H4 (cell line): ENCODE measurements at regions not wholly inside any gene's neighbourhood (a gene's known extent, or its start where the extent isn't known, plus 50 kb on each side); places are given as distances from the start of the nearest gene placed in this dataset.

ENCODE experiments used
- DNase-seq: peaks from one replicate; pipeline ENCODE4 v3.0.0-alpha.2; 2015; ENCODE audit warnings: low spot score

DNA sequence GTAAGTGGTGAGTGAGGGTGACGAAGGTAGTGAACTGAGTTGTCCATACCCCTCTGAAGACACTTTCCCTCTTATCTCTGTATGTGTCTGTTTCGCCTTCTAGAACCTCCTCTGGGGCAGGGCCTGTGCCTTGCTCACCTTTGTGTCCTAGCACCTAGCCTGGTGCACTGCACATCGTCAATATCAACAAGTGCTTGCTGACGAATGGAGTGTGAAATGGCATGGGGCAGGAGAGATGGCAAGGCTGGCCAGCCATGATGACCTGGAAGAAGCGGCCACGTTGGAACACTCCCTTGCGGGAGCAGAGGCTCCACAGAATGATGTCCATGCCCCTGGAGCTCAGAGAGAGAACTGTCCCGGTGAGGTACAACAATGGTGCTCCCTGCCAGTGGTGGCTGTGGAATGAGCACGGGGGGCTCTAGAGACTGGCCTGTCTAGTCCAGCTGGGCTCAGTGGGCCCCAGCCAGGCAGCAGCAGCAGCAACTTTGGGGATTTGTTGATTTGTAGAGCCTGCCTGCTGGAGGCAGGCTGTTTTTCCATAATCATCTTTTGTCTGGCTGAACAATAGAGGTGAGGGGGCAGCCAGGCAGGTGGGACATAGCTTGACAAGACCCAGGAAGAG is 112.2 kb upstream of the PJA1 start:
- no peak for DNase-seq

DNA sequence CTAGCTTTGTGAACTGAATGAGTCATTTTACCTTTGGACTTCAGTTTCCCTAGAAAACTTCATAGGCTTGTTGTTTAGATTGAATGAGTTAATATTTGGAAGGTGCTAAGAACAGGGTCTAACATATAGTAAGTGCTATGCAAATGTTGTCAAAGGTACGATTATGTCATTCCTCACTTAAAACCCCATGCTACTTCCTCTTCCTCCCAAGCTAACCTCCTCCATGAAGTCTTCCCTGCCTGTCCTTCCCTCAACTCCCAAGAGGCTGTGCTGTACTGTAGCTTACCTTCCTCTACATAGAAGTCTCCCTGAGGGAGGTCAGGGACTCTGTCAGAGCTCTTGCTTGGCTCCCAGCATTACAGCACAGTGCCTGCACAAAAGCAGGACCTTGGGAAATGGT is 103.4 kb upstream of the PJA1 start:
- no peak for DNase-seq

DNA sequence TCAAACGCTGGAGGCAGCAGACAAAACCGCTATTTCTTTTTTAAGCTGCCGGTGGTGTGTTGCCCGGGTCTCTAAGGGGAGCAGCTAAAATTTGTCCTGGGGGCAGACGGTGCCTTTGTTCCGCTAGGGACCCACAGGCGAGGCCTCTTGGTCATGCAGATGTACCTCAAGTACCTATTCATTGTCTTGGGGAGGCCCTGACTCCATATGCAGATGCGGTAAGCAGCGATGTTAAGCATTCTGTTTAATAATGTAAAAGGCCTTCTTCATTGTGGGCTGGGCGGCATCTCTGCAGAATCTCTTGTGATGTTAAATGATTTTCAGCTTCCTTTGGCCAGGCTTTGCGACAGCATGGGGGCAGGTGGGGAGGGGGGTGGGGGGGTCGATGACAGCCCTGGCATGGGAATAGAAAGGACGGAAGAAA is 98.9 kb upstream of the PJA1 start:
- DNase-seq: no peak

DNA sequence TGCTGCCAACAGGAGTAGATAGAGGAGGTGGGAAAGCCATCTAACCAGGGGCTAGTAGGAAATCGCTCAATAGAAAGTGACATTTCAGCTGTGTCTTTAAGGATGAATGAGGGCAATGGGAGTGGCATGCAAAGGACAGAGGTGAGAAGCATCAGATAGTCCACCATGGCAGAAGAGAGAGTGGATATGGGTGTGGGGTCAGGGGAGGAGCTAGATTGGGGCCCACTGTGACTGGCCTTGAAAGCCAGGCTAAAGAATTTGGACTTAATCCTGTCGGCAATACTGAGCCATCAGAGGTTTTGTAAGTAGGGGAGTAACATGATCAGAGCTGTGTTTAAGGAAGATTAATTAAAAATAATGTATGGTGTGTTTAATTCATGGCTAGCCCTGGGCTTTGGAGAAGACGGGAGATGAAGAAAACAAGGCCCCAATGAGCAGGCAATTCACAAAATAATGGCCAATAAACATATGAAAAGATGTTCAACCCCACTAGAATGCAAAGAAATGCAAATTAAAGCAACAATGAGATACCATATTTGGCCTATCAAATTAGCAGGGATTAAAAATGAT is 98.1 kb upstream of the PJA1 start:
- no peak for DNase-seq

DNA sequence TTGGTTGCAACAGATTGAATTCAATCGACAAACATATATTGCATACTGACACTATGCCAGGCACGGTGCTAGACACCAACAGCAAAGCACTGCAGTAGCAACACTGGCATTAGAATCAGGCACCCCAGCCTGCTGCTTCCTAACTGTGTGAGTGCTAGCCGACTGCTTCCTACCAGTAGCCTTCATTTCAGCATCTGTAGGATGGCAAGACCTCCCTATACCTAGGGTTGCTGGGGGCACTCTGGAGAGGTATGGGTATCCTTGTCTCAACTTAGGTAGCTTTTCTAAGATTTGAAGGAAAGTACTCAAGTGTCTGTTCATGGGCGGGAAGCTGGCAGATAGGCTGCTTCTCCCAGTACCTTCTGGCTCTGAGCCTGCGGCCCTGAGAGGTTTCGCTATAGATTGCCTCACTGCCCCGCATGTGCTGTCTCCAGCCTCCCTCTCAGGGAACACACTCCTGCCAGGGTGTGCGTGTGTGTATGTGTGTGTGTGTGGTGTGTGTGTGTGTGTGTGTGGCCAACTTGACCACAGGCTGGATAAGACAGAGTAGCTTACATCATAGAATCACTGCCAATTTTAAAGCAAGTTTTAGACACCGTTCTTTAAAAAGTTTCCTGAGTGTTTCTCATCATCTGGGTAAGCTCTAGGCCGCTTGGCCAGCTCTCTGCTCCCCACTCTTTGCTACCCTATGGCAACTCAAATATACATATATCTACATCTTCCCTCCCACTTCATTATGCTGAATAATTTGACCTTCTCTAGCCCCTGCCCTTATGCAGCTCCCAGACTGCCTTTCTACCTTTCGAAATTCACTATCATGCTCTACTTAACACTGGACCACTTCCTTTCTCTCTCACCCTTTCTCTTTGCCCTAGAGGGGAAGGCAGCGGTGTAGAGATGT is 97.0 kb upstream of the PJA1 start:
- peak; percentile 44 for DNase-seq

DNA sequence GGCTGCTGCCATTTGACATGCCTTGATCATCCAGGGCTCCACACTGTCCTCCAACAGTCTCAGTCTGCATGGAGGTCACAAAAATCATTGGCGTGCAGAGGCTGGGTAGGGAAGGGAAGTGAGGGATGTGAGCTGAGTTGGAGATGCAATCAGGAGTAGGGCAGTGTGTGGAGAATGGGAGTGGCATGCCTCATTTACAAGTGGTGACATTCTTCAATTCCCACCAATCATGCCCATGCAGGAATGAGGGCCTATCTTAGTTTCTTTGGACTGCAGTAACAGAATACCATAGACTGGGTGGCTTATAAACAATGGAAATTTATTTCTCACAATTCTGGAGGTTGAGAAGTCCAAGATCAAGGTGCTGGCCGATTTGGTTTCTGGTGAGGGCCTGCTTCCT is 94.9 kb upstream of the PJA1 start:
- no peak for DNase-seq

DNA sequence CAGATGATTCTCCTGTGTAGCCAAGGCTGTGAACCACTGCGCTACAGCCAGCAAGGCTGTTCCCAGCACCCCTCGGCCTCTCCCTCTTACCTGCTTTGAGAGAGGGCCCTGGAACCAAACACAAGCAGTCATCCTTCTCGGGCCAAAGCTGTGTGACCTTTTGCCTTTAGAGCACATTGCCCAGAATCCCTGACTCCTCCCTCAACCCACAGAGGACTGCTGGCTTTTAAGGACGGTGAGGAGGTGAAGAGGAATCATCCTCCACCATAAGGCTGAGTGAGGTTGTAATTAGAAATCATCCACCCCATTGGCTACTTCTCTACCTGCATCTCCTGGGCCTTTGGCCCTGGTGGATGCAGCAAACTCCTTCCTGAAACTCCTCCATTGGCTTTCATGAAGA is 93.6 kb upstream of the PJA1 start:
- no peak for DNase-seq

DNA sequence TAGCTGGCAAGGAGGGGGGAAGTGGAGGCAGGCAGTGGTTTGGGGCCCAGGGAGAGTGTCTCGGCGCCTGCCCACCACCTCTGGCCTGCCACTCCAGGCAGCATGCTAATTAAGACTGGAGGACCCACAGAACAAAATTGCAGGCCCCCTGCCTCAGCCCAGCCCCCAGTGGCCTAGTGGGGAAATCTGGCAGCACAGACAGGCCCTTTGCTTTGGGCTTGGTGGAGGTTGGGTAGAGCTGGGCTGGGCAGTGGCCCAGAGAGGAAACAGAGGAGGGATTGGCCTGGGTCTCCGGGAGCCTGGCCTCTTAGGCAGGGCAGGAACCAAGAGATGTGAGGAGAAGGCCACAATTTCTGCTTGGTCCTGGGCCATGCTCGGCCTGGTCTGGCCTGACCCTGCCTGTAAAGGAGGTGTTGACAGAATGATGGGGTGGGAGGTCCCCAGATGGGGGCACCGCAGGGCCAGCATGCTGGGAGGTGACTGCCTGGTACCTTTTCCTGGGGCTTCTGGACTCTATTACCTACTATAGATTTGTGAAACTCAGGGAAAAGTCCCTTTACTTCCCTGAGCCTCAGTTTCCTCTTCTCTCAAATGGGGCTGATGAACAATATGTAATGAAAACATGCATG is 92.4 kb upstream of the PJA1 start:
- no peak for DNase-seq

DNA sequence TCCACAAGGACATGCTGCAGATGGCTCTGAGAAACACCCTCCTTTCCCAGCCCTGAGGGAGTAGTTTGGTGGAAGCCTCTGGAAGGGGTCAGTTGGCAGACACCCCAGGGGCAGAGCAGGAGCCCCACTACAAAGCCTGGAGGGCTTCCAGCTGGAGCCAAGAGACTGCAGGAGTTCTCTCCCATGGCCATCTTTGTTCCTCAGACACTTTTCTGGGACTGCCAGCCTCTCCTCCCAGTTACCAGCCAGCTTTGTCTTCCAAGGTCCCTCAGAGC is 91.0 kb upstream of the PJA1 start:
- no peak for DNase-seq

DNA sequence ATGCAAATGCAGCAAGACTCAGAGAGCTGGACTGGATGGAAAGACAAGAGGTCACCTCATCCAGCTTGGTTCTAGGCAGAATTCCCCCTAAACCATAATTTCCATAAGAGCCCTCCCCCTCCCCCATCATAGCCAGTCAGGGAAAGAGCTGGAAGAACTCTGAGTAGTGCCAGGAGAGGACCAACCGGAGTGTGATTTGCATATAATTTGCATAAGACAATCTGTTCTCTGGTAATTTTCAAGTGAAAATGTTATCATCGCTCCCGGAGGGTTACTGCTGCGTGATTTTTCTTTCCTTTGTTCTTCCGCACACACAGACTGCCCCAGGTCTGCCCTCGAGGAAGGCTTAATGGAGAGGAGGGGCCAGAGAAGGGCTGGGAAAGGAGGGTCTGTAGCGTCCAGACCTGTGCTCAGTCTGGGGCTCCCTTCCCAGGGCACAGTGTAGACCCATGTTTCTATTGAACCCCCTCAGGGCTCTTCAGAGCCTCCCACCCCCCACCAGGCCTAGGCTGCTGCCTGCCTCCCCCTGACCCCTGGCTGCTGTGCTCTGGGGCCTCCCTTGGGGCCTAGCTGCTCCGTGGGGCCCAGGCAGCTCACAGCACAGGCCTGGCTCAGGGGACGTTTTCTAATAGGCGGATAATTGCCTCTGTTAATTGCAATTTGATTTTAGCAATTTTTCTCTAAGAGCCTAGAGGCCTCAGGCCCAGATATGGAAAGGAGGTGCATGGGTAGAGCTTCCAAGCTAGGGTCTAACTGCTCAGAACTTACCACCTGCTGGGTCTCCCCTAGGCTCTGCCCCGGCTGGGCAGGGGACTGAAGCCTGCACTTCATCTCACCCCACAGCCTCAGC is 90.4 kb upstream of the PJA1 start:
- DNase-seq: no peak

DNA sequence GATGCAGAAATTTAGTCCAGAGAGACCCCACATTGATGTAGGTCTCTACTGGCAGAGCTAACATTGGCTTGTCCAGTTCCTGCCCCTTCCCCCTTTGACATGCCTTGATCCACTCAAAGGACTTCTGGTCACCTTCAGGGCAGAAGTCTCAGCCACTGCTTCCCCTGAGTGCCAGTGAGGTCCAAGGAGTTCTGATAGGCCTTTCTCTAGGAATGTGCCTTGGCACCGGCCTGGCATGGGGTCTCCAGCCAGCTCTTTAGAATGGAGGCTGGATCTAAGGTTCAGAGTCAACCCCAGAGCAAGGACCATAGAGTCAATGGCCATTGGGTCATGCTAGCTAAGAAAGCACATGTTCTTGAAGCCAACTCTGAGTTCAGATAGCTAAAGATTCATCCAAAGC is 88.6 kb upstream of the PJA1 start:
- no peak for DNase-seq

DNA sequence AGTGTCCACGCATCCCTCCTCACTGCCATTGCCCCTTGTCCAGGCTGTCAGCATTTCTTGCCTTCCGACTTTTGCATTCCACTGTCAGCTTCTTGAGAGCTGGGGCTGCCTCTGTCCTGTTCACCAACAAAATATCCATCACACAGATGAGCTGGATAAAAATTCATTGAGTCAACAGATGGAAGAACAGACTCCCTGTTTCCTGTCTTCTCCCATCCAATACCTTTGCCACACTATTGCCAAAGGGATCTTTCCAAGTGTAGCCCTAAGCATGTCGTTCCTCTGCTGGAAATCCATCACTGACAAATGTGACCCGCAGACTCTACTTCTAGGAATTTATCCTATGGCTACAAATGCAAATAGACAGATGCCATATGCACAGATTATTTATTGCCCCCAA is 78.0 kb upstream of the PJA1 start:
- no peak for DNase-seq

DNA sequence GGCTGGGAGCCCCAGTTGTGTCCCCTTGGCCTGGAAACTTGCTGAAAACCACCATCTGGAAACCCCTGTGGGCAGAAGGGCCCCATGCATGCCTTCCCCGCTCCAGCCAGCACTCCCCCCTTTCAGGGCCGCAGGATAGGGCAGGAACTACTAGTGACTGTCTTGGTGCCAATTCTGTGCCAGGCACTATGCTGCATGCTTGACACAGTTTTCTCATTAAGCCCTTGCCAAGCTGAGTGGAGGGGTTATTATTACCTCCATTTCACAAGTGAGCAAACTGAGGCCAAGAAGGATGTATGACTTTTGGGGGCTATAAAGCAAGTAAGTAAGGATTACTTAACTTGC is 73.6 kb upstream of the PJA1 start:
- DNase-seq: no peak

DNA sequence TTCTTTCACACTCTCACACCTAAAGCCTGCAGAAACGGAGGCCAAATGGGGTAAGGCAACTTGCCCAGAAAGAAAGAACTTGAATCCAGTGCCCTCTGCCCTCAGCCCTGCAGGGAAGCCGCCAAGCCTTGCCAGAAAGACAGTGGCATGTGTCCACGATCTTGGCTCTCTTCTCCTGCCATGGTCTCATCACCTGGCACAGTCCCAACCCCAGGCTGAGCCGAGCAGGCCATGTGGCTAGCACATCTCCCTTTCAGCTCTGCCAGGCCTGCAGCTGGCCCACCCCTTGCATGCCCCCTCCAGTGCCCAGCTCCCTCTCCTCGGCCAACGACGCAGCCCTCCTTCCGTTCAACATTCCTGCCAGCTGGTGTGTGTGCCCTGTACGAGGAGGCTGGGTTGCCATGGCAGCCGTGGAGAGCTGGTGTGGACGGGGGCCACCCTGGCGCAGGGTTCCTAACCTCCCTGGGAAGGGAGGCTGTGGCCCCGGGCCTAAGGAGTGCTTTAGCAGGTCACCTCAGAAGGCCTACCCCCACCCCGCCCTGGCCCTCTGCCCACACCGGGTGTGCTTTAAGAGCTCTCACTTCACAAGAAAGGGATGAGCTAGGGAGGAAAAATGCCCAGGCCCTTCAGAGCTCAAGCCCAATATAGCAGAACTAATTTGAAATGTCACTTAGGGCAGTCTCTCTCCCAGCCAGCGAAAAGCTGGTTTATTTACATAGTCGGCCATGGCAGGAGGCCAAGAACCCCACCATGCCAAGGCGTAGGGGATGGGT is 73.0 kb upstream of the PJA1 start:
- DNase-seq: no peak

DNA sequence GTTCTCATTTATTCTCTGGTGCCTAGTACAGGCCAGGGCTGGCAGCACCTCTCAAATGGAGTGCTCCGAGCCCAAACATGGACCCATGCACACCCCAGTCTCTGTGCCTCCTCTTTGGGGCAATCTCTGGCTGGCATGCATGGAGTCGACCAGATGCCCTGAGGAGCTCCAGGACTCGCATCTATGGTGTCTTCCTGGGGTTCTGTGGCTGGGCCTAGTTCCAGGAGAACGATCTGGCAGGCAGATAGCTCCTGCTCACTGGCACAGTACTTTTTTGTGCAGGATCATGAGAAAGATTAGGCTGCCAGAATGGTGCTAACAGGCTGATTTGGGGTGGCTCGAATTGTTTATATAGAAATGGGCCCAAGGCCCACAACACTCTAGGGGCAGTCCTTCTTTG is 72.0 kb upstream of the PJA1 start:
- DNase-seq: no peak

DNA sequence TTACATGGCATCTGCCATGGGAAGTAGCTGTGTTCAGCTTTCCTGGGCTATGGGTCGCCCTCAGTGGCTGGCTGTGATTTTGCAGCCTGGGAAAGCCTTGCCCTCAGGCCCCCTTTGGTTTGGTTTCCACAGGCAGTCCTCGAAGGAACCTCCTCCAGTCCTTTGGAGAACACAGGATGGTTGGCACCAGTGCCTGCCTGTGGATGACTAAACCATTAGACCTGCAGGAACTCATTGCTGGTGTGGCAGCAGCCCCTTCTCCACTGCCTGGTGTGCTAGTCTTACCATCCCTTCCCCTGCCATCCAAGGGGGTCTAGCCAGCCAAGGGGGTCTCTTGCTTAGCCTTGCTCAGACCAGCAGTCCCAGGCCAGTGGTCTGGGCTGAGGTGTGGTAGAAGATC is 71.4 kb upstream of the PJA1 start:
- DNase-seq: peak; percentile 5

DNA sequence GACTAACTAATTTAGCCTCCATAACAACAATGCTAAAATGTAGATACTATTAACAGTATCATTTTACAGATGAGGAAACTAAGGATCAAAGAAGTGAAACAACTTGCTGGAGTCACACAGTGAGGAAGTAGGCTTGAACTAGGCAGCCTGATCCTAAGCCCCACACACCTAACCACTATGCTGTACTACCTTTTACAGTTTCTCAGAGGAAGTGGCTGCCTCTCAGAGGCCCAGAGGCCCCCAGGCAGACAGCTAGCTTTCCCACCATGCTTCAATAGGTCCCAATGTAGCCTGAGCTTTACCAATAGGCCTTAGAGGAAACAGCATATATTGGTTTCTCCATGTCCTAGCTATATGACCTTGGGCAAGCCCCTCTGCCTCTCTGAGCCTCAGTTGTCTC is 69.4 kb upstream of the PJA1 start:
- DNase-seq: no peak

DNA sequence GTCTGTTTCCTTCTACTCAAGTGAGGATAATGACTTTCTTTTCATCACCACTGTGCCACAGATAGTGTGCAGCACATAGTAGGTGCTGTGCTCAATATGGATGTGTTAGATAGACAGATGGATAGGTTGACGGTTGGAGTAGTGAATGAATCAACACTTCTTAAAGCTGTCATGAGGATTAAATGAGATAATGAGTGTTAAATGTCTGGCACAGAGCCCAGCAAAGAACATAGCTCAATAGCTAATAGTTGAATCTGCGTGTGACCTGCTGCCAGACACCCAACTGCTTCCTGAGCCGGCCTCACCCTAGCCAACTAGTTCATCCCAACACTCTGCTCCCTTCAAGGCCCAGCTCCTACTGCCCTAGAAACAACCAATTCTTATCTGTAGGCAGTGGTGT is 67.7 kb upstream of the PJA1 start:
- DNase-seq: no peak

DNA sequence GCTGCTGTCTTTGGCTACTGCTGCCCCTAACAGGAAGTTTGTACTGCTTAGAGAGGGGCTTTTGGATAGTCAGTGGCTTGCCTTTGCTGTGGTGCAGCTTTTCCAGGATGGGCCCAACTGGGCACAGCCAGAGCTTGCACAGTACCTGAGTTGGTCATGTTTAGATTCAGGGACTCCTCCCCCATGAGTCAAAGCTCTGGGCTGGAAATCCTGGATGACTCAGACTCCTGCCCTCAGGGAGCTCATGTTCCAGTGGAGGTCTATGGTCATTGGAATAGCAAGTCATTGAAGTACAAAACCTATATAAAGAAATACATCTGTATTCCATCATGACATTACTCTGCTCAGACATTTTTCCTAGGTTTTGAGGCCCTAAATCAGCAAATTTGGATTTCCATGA is 66.7 kb upstream of the PJA1 start:
- no peak for DNase-seq

DNA sequence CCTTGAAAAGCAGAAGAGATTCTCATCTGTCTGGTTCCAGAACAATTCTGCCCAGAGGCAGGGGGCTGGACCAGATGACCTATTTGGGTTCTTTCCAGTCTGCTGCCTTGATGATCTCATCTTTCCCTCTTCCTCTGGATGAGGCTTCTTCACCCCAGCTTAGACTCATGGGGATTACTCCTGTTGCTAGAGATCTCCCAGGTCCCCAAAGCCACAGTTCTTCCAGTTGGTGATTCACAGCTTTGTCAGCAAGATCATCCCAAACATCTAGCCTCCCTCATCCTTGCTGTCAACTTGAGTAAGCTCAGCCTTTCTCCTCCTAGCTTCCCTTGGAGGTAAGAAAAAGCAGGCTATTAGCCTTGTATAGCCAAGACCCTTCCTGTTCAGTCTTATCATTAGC is 64.2 kb upstream of the PJA1 start:
- DNase-seq: no peak

DNA sequence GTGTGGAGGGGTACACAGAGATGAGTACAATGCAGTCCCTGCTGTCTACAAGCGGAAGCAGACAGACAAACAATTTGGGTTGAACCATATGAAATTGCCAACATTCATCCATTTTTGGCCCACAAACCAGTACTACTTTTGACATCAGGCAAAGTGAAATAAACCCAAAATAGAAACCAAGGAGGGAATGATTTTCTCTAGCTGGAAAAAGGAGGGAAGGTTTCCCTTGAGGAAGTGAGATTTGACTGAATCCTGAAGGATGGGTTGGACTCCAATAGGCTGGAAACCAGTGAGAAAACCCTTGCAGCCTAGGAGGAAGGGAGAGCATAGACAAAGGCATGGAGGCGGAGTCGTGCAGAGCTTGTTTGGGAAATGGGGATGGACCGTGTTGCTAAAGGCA is 63.5 kb upstream of the PJA1 start:
- DNase-seq: no peak
